ENCODE measurements at regions not wholly inside any gene's neighbourhood (a gene's known extent, or its start where the extent isn't known, plus 50 kb on each side); places are given as distances from the start of the nearest gene placed in this dataset.
"Not testable (repeated sequence)": the region's sequence is repeated elsewhere in the genome, so short reads cannot be mapped to it uniquely, and the experiment has no call there.

DNA sequence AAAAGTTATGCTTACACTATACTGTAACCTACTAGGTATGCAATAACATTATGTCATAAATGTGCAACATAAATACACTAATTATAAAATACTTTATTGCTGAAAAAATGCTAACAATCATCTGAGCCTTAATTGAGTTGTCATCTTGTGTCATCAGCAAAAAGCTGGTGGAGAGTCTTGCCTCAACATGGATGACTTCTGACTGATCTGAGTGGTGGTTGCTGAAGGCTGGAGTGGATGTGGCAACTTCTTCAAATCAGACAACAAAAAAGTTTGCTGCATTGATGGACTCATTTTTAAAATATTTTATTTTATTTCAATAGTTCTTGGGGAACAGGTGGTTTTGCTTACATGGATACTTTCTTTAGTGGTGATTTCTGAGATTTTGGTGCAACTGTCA is 93.9 kb upstream of the AMN1 start:
- Mint-ChIP-seq H3K4me1 (peaks cover under 1% of the 10 kb centered on the region), H3K27me3 (no peaks in the 10 kb centered on the region), H3K36me3 (ENCODE audit: low read depth) (peaks cover 7% of the 10 kb centered on the region), H3K4me3 (no peak overlapping the region), H3K9me3 (peaks cover 21% of the 10 kb centered on the region), H3K27ac (no peak overlapping the region)
- intact Hi-C loops (cut with micrococcal nuclease): no loop called here
- no peak for DNase-seq

DNA sequence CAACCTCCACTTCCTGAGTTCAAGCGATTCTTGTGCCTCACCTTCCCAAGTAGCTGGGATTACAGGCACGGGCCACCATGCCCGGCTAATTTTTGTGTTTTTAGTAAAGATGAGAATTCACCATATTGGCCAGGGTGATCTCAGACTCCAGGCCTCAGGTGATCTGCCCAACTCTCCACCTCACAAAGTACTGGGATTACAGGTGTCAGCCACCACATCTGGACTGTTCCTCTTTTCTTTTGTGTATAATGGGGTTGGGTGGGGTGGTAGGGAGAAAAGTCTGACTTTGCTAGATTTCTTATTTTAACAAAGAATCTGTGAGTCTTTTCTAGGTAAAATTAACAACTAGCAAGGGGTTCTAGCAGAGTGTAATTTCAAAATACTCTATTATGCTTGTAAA is 92.7 kb upstream of the AMN1 start:
- Mint-ChIP-seq H3K9me3 (peaks cover 20% of the 10 kb centered on the region), H3K4me3 (no peak overlapping the region), H3K4me1 (no peaks in the 10 kb centered on the region), H3K36me3 (ENCODE audit: low read depth) (peaks cover 5% of the 10 kb centered on the region), H3K27ac (no peak overlapping the region), H3K27me3 (no peaks in the 10 kb centered on the region)
- intact Hi-C loops (cut with micrococcal nuclease): no loop called here
- DNase-seq: no peak

- DNase-seq: no peak
- no peaks in the 10 kb centered on the region for H3K4me1 Mint-ChIP-seq
- no peak overlapping the region for H3K27ac Mint-ChIP-seq
- peaks cover 2% of the 10 kb centered on the region for H3K36me3 Mint-ChIP-seq (ENCODE audit: low read depth)
- no peaks in the 10 kb centered on the region for H3K27me3 Mint-ChIP-seq
- peaks cover 20% of the 10 kb centered on the region for H3K9me3 Mint-ChIP-seq
- intact Hi-C loops (cut with micrococcal nuclease): no loop called here
- H3K4me3 Mint-ChIP-seq: no peak overlapping the region
Observed at GRCh38 chr12:31820832-31821231, 92.0 kb upstream of the AMN1 start.

DNA sequence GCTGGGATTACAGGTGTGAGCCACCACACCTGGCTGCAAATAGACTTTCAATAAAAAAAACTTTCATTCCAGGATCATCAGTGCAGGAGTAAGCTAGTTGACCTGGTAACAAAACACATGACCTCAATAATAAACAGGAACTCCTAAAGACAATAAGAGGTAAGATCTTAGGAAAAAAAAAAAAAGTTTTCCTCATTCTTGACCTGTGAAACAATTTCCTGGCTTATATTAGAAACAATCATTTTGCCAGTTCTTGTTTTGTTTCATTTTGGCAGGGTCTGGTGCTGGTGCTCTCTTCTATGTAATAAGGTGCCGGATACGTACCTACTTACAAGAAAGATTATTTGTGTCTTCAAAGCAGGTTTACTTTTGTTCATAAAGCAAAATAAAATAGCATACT is 90.6 kb upstream of the AMN1 start:
- Mint-ChIP-seq H3K27me3 (no peaks in the 10 kb centered on the region), H3K4me1 (no peaks in the 10 kb centered on the region), H3K4me3 (no peak overlapping the region), H3K27ac (no peak overlapping the region), H3K36me3 (ENCODE audit: low read depth) (no peaks in the 10 kb centered on the region), H3K9me3 (peaks cover 20% of the 10 kb centered on the region)
- intact Hi-C loops (cut with micrococcal nuclease): no loop called here
- no peak for DNase-seq

DNA sequence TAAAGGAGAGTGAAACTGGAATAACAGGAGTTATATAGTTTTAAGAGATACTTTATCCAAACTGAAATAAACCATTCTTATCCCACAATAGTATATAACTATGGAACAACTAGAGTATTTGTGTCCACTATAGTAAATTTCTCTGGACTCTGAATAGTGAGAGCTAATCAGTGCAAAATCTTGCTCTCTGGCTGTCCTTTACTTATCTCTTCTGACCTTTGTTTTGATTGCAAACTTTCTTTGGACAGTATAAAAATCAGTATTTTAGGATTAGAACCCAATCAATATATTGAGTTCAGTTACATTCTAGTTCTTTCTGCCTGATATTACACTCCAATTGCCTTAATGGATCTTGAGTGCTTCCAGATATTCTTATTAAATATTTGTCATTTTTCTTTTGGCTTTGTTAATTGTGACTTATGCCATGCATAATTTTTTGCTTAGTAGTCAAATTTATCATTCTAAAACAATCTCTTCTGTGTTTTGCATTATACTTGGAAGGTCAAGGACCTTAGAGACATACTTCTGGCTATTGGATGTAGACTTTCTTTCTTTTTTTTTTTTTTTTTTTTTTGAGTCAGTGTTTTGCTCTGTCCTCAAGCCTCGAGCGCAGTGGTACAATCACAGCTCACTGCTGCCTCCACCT is 89.9 kb upstream of the AMN1 start:
- no peak for DNase-seq
- no peak overlapping the region for H3K4me3 Mint-ChIP-seq
- peaks cover 13% of the 10 kb centered on the region for H3K9me3 Mint-ChIP-seq
- H3K27me3 Mint-ChIP-seq: no peaks in the 10 kb centered on the region
- intact Hi-C loops (cut with micrococcal nuclease): no loop called here
- H3K36me3 Mint-ChIP-seq (ENCODE audit: low read depth): no peaks in the 10 kb centered on the region
- no peaks in the 10 kb centered on the region for H3K4me1 Mint-ChIP-seq
- H3K27ac Mint-ChIP-seq: no peak overlapping the region

- peaks cover 6% of the 10 kb centered on the region for H3K4me1 Mint-ChIP-seq
- DNase-seq: no peak
- H3K4me3 Mint-ChIP-seq: no peak overlapping the region
- H3K36me3 Mint-ChIP-seq (ENCODE audit: low read depth): no peaks in the 10 kb centered on the region
- H3K9me3 Mint-ChIP-seq: peaks cover 4% of the 10 kb centered on the region
- intact Hi-C loops (cut with micrococcal nuclease): no loop called here
- H3K27ac Mint-ChIP-seq: no peak overlapping the region
- no peaks in the 10 kb centered on the region for H3K27me3 Mint-ChIP-seq
Observed at GRCh38 chr12:31817120-31817519, 88.3 kb upstream of the AMN1 start.

- DNase-seq: no peak
- H3K36me3 Mint-ChIP-seq (ENCODE audit: low read depth): no peaks in the 10 kb centered on the region
- no peaks in the 10 kb centered on the region for H3K27me3 Mint-ChIP-seq
- intact Hi-C loops (cut with micrococcal nuclease): no loop called here
- H3K27ac Mint-ChIP-seq: no peak overlapping the region
- no peak overlapping the region for H3K4me3 Mint-ChIP-seq
- no peaks in the 10 kb centered on the region for H3K9me3 Mint-ChIP-seq
- peaks cover 10% of the 10 kb centered on the region for H3K4me1 Mint-ChIP-seq
Observed at GRCh38 chr12:31815096-31815495, 86.3 kb upstream of the AMN1 start.

DNA sequence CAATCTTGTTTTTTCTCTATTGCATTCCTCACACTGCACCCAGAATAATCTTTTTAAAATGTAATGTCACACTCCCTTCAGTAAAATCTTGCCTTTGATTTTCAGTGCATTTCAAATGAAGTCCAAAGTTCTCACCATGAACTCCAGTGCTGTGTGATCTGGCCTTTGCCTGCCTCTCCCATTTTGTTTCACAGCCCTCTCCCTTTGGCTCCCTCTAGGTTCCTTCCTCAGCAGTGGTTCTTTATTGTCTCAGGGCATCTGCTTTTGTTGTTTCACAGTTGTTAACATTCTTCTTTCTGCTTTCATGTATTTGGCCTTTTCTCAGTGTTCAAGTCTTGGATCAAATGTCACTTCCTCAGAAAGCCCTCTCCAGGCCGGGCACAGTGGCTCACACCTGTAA is 84.5 kb upstream of the AMN1 start:
- no peak overlapping the region for H3K4me3 Mint-ChIP-seq
- intact Hi-C loops (cut with micrococcal nuclease): no loop called here
- H3K27me3 Mint-ChIP-seq: no peaks in the 10 kb centered on the region
- no peaks in the 10 kb centered on the region for H3K36me3 Mint-ChIP-seq (ENCODE audit: low read depth)
- no peak overlapping the region for H3K27ac Mint-ChIP-seq
- peaks cover 12% of the 10 kb centered on the region for H3K4me1 Mint-ChIP-seq
- no peak for DNase-seq
- no peaks in the 10 kb centered on the region for H3K9me3 Mint-ChIP-seq

- no peaks in the 10 kb centered on the region for H3K36me3 Mint-ChIP-seq (ENCODE audit: low read depth)
- no peak overlapping the region for H3K4me3 Mint-ChIP-seq
- intact Hi-C loops (cut with micrococcal nuclease): no loop called here
- no peaks in the 10 kb centered on the region for H3K9me3 Mint-ChIP-seq
- no peak overlapping the region for H3K27ac Mint-ChIP-seq
- H3K4me1 Mint-ChIP-seq: peaks cover 34% of the 10 kb centered on the region
- H3K27me3 Mint-ChIP-seq: no peaks in the 10 kb centered on the region
- no peak for DNase-seq
Observed at GRCh38 chr12:31807773-31808097, 78.9 kb upstream of the AMN1 start.

DNA sequence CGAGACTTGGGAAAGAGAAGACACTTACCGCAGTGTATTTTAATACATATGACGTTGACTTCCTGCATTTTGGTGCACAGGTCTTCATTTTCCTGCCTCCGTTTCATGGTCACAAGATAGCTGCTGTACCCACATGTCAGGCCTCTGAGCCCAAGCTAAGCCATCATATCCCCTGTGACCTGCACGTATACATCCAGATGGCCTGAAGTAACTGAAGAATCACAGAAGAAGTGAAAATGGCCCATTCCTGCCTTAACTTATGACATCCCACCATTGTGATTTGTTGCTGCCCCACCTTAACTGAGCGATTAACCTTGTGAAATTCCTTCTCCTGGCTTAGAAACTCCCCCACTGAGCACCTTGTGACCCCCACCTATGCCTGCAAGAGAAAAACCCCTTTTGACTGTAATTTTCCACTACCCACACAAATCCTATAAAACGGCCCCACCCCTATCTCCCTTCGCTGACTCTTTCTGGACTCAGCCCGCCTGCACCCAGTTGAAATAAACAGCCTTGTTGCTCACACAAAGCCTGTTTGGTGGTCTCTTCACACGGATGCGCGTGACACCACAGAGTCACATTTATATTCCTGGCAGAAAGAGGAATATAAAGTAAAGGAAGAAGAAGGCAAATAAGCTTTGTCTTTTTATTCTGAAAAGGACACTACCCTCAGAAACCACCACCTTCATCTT is 78.4 kb upstream of the AMN1 start:
- peak overlapping the region; percentile 1 for H3K4me3 Mint-ChIP-seq
- intact Hi-C loops (cut with micrococcal nuclease); H3K9me3 Mint-ChIP-seq; DNase-seq; H3K27me3 Mint-ChIP-seq; H3K36me3 Mint-ChIP-seq (ENCODE audit: low read depth): not testable (repeated sequence)
- H3K27ac Mint-ChIP-seq: peak overlapping the region; percentile 25
- H3K4me1 Mint-ChIP-seq: peaks cover 34% of the 10 kb centered on the region

DNA sequence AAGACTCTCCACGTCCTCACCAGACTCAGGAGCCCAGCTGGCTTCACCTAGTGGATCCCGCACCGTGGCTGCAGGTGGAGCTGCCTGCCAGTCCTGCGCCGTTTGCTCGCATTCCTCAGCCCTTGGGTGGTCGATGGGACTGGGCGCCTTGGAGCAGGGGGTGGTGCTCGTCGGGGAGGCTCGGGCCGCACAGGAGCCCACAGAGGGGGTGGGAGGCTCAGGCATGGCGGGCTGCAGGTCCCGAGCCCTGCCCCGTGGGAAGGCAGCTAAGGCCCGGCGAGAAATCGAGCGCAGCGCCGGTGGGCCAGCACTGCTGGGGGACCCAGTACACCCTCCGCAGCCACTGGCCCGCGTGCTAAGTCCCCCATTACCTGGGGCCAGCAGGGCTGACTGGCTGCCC is 76.9 kb upstream of the AMN1 start:
- H3K27ac Mint-ChIP-seq; DNase-seq; H3K36me3 Mint-ChIP-seq (ENCODE audit: low read depth); H3K9me3 Mint-ChIP-seq; H3K4me3 Mint-ChIP-seq; H3K27me3 Mint-ChIP-seq: not testable (repeated sequence)
- intact Hi-C loops (cut with micrococcal nuclease): loop anchor here (2.0 kb wide), 1 partner anchor 91 kb away; no protein-coding TSS in a partner anchor
- H3K4me1 Mint-ChIP-seq: peaks cover 34% of the 10 kb centered on the region

DNA sequence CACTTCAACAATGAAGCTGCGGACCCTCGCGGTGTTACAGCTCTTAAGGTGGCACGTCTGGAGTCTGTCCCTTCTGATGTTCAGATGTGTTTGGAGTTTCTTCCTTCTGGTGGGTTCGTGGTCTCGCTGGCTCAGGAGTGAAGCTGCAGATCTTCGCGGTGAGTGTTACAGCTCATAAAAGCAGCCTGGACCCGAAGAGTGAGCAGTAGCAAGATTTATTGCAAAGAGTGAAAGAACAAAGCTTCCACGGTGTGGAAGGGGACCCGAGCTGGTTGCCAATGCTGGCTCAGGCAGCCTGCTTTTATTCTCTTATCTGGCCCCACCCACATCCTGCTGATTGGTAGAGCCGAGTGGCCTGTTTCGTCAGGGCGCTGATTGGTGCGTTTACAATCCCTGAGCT is 75.9 kb upstream of the AMN1 start:
- intact Hi-C loops (cut with micrococcal nuclease): loop anchor here (2.0 to 5.0 kb wide), 2 partner anchors 92 to 158 kb away; no protein-coding TSS in a partner anchor
- DNase-seq; H3K4me3 Mint-ChIP-seq; H3K36me3 Mint-ChIP-seq (ENCODE audit: low read depth); H3K27me3 Mint-ChIP-seq; H3K9me3 Mint-ChIP-seq: not testable (repeated sequence)
- H3K27ac Mint-ChIP-seq: peak overlapping the region; percentile 32
- H3K4me1 Mint-ChIP-seq: peaks cover 34% of the 10 kb centered on the region

- Mint-ChIP-seq H3K9me3 (peaks cover 3% of the 10 kb centered on the region), H3K27ac (no peak overlapping the region), H3K36me3 (ENCODE audit: low read depth) (no peaks in the 10 kb centered on the region), H3K4me1 (peaks cover 32% of the 10 kb centered on the region), H3K27me3 (no peaks in the 10 kb centered on the region), H3K4me3 (peak overlapping the region; percentile 30)
- no peak for DNase-seq
- intact Hi-C loops (cut with micrococcal nuclease): loop anchor here (2.0 to 5.0 kb wide), 2 partner anchors 93 to 158 kb away; no protein-coding TSS in a partner anchor
Observed at GRCh38 chr12:31804185-31804504, 75.3 kb upstream of the AMN1 start.

GRCh38 chr12:31803306-31804184 is 74.7 kb upstream of the AMN1 start:
- no peaks in the 10 kb centered on the region for H3K36me3 Mint-ChIP-seq (ENCODE audit: low read depth)
- H3K4me1 Mint-ChIP-seq: peaks cover 32% of the 10 kb centered on the region
- intact Hi-C loops (cut with micrococcal nuclease): loop anchor here (2.0 to 5.0 kb wide), 2 partner anchors 93 to 159 kb away; no protein-coding TSS in a partner anchor
- H3K9me3 Mint-ChIP-seq: peaks cover 3% of the 10 kb centered on the region
- no peak overlapping the region for H3K4me3 Mint-ChIP-seq
- no peaks in the 10 kb centered on the region for H3K27me3 Mint-ChIP-seq
- no peak for DNase-seq
- no peak overlapping the region for H3K27ac Mint-ChIP-seq
